SK-N-SH (cell line): ENCODE measurements at regions not wholly inside any gene's neighbourhood (a gene's known extent, or its start where the extent isn't known, plus 50 kb on each side); places are given as distances from the start of the nearest gene placed in this dataset.

Experiments used
- CTCF ChIA-PET: fragments of 300-600, 350-600 bp; formaldehyde crosslinking; extraction: SDS; loops from one replicate; lab custom pipeline; 2021; lab: Yijun Ruan, JAX
- POLR2A ChIA-PET: fragments of 350-600 bp; sonication (Branson Sonifier 250); formaldehyde crosslinking; extraction: SDS; loops from one replicate; lab custom pipeline; 2020; ENCODE audit warnings: antibody characterized with exemption, inconsistent platforms; lab: Yijun Ruan, JAX
- DNase-seq: peaks from one replicate; pipeline ENCODE4 v3.0.0; 2012
- H2AFZ ChIP-seq: fragments of 200-600 bp; sonication (generic); 2 replicates; pipeline ENCODE4 v1.8.1; 2016; ENCODE audit warnings: antibody characterized with exemption, mild to moderate bottlenecking, low read depth
- H3F3A ChIP-seq: fragments of 200-600 bp; sonication (generic); replicated peaks from 2 replicates; pipeline ENCODE3; 2016; ENCODE audit warnings: antibody characterized with exemption, mild to moderate bottlenecking; ENCODE audit not compliant: insufficient read depth
- H3K27ac ChIP-seq, 2 experiments: fragments of 200-500 bp in 1 of 2; fragments of 200-600 bp in 1 of 2; sonication (Bioruptor generic) in 1 of 2; sonication (generic), shearing (Covaris generic) in 1 of 2; 2 replicates each; pipeline versions ENCODE4 v1.5.1 to v1.6.1; 2014 to 2016; ENCODE audit warnings: low read depth in 2 of 2, inconsistent platforms in 1 of 2, low read length in 1 of 2, mild to moderate bottlenecking in 1 of 2, mixed read lengths in 1 of 2
- H3K27me3 ChIP-seq: fragments of 200-600 bp; sonication (generic), shearing (Covaris generic); 2 replicates; pipeline ENCODE4 v1.6.1; 2016; ENCODE audit warnings: mixed run types; ENCODE audit not compliant: insufficient read depth
- H3K36me3 ChIP-seq, 2 experiments: fragments of 200-500 bp in 1 of 2; fragments of 200-600 bp in 1 of 2; sonication (Bioruptor generic) in 1 of 2; sonication (generic) in 1 of 2; replicated peaks in 1 of 2; 2 replicates each; pipeline versions ENCODE3 to v1.5.1; 2014 to 2016; ENCODE audit warnings: low read length in 1 of 2, mild to moderate bottlenecking in 1 of 2; ENCODE audit not compliant: insufficient read depth in 2 of 2, control insufficient read depth in 1 of 2
- H3K4me1 ChIP-seq, 2 experiments: fragments of 200-500 bp in 1 of 2; fragments of 200-600 bp in 1 of 2; sonication (Bioruptor generic) in 1 of 2; sonication (generic), shearing (Covaris generic) in 1 of 2; 2 replicates each; pipeline versions ENCODE4 v1.5.1 to v1.6.1; 2014 to 2016; ENCODE audit warnings: low read depth in 1 of 2, low read length in 1 of 2, mixed run types in 1 of 2; ENCODE audit not compliant: insufficient read depth in 2 of 2, control insufficient read depth in 1 of 2
- H3K4me2 ChIP-seq: fragments of 200-600 bp; sonication (generic), shearing (Covaris generic); 2 replicates; pipeline ENCODE4 v1.6.1; 2017; ENCODE audit warnings: mixed run types
- H3K4me3 ChIP-seq, 2 experiments: fragments of 200-500 bp in 1 of 2; fragments of 200-600 bp in 1 of 2; sonication (Bioruptor generic) in 1 of 2; sonication (generic), shearing (Covaris generic) in 1 of 2; 2 replicates each; pipeline versions ENCODE4 v1.5.1 to v1.8.1; 2014 to 2016; ENCODE audit warnings: low read depth in 2 of 2, inconsistent platforms in 1 of 2, low read length in 1 of 2, mild to moderate bottlenecking in 1 of 2, mixed read lengths in 1 of 2, moderate library complexity in 1 of 2
- H3K79me2 ChIP-seq: fragments of 200-600 bp; sonication (generic); 2 replicates; pipeline ENCODE4 v1.8.1; 2017; ENCODE audit warnings: mild to moderate bottlenecking; ENCODE audit not compliant: insufficient read depth
- H3K9ac ChIP-seq: fragments of 200-600 bp; sonication (generic); 2 replicates; pipeline ENCODE4 v1.6.1; 2017; ENCODE audit warnings: mixed run types
- H3K9me2 ChIP-seq: fragments of 200-600 bp; sonication (generic); 2 replicates; pipeline ENCODE4 v1.6.1; 2017; ENCODE audit warnings: mixed run types
- H3K9me3 ChIP-seq: fragments of 200-600 bp; sonication (generic); 2 replicates; pipeline ENCODE4 v1.6.1; 2017; ENCODE audit warnings: mixed run types, mild to moderate bottlenecking, moderate library complexity
- H4K20me1 ChIP-seq: fragments of 200-600 bp; sonication (generic); 2 replicates; pipeline ENCODE4 v1.6.1; 2017; ENCODE audit warnings: mild to moderate bottlenecking, mixed run types; ENCODE audit not compliant: insufficient read depth
- CHD2 ChIP-seq: fragments of 150-350 bp; IDR thresholded peaks from 2 replicates; pipeline ENCODE4 v1.6.1; 2018; ENCODE audit warnings: low read length; ENCODE audit not compliant: partially characterized antibody
- EP300 ChIP-seq, 2 experiments: IDR thresholded peaks; 2 replicates each; pipeline versions ENCODE4 v1.4.0 to v1.6.1; 2012; ENCODE audit warnings: borderline replicate concordance in 1 of 2, low read depth in 1 of 2, low read length in 1 of 2
- EZH2phosphoT487 ChIP-seq: fragments of 200-600 bp; sonication (generic); IDR thresholded peaks from 2 replicates; pipeline ENCODE4 v1.6.1; 2017; ENCODE audit warnings: low read depth, mixed run types, mild to moderate bottlenecking, antibody characterized with exemption, moderate library complexity, borderline replicate concordance
- FOSL2 ChIP-seq: IDR thresholded peaks from 2 replicates; pipeline ENCODE4 v1.4.0; 2012; ENCODE audit warnings: low read depth, mild to moderate bottlenecking, moderate library complexity, borderline replicate concordance
- JUND ChIP-seq: IDR thresholded peaks from 2 replicates; pipeline ENCODE4 v1.4.0; 2012
- MEF2A ChIP-seq: IDR thresholded peaks from 2 replicates; pipeline ENCODE4 v1.4.0; 2012; ENCODE audit warnings: low read depth, borderline replicate concordance
- MXI1 ChIP-seq: IDR thresholded peaks from 2 replicates; pipeline ENCODE4 v1.6.1; 2012; ENCODE audit warnings: mild to moderate bottlenecking, low read depth, low read length, improper control_type of control experiment
- NRF1 ChIP-seq: IDR thresholded peaks from 2 replicates; pipeline ENCODE4 v1.6.1; 2012; ENCODE audit warnings: low read depth, mild to moderate bottlenecking, low read length
- RCOR1 ChIP-seq: fragments of 150-350 bp; IDR thresholded peaks from 2 replicates; pipeline ENCODE4 v1.6.1; 2017; ENCODE audit warnings: antibody characterized with exemption, low read length
- RFX5 ChIP-seq: IDR thresholded peaks from 2 replicates; pipeline ENCODE4 v1.6.1; 2012; ENCODE audit warnings: mild to moderate bottlenecking, improper control_type of control experiment, low read length
- RXRA ChIP-seq: IDR thresholded peaks from 2 replicates; pipeline ENCODE4 v1.4.0; 2012; ENCODE audit warnings: low read depth, mild to moderate bottlenecking, borderline replicate concordance
- SMC3 ChIP-seq: IDR thresholded peaks from 2 replicates; pipeline ENCODE4 v1.6.1; 2012; ENCODE audit warnings: low read depth, low read length, improper control_type of control experiment
- TAF1 ChIP-seq: IDR thresholded peaks from 2 replicates; pipeline ENCODE4 v1.6.1; 2012; ENCODE audit warnings: low read depth, mild to moderate bottlenecking, low read length, moderate library complexity, borderline replicate concordance
- WGBS: methylation state at CpG from one replicate; pipeline ENCODE4 v1.1.6; 2017; ENCODE audit warnings: low lambda C conversion rate; 5-methylcytosine and 5-hydroxymethylcytosine counted together
- TF ChIP-seq, protein P1 (sequence below): IDR thresholded peaks from 2 replicates; pipeline ENCODE4 v1.4.0; 2012; ENCODE audit warnings: low read depth, borderline replicate concordance
- TF ChIP-seq, protein P2 (sequence below): fragments of 150-350 bp; IDR thresholded peaks from 2 replicates; pipeline ENCODE4 v1.6.1; 2017; ENCODE audit warnings: antibody characterized with exemption, low read length, low read depth, borderline replicate concordance

DNA sequence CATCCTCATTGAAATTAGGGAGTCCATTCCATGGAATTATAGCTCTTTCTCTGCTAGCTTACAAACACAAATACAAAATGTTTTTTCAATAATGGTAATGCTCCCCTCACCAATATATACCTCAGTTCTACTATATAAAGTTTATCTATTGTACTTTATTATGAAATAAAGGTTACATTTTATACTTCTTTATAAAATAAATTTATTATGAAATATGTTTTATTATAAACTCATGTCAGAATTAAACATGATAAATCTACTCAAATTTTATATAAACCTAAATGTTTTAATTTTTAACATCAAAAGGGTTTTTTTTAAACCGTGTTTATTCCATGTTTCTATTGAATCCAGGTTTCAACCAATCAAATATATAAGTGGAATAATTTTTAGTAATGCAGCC lies 646.1 kb upstream of the PCDH20 start:
- no peak overlapping the region for H3K4me2 ChIP-seq
- H2AFZ ChIP-seq: no peak overlapping the region
- H4K20me1 ChIP-seq: no peaks in the 10 kb centered on the region
- no peaks in the 10 kb centered on the region for H3F3A ChIP-seq
- no peak overlapping the region for H3K27ac ChIP-seq
- H3K9me3 ChIP-seq: no peaks in the 10 kb centered on the region; the same call in 1 of the 2 replicates
- CTCF ChIA-PET: no interaction called here
- no peaks in the 10 kb centered on the region for H3K36me3 ChIP-seq
- no peak overlapping the region for H3K9ac ChIP-seq
- no peaks in the 10 kb centered on the region for H3K9me2 ChIP-seq
- no peaks in the 10 kb centered on the region for H3K27me3 ChIP-seq
- no peaks in the 10 kb centered on the region for H3K79me2 ChIP-seq
- WGBS: 31% methylated on average over 1 of the region's 1 CpG
- H3K4me3 ChIP-seq: no peak overlapping the region
- DNase-seq: no peak
- TF ChIP-seq FOSL2 (no peak), RCOR1 (no peak)
- TF ChIP-seq, protein P1, sequence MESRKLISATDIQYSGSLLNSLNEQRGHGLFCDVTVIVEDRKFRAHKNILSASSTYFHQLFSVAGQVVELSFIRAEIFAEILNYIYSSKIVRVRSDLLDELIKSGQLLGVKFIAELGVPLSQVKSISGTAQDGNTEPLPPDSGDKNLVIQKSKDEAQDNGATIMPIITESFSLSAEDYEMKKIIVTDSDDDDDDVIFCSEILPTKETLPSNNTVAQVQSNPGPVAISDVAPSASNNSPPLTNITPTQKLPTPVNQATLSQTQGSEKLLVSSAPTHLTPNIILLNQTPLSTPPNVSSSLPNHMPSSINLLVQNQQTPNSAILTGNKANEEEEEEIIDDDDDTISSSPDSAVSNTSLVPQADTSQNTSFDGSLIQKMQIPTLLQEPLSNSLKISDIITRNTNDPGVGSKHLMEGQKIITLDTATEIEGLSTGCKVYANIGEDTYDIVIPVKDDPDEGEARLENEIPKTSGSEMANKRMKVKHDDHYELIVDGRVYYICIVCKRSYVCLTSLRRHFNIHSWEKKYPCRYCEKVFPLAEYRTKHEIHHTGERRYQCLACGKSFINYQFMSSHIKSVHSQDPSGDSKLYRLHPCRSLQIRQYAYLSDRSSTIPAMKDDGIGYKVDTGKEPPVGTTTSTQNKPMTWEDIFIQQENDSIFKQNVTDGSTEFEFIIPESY: no peak
- TF ChIP-seq, all 33 proteins: peak for 0
- no peaks in the 10 kb centered on the region for H3K4me1 ChIP-seq
- POLR2A ChIA-PET: no interaction called here

DNA sequence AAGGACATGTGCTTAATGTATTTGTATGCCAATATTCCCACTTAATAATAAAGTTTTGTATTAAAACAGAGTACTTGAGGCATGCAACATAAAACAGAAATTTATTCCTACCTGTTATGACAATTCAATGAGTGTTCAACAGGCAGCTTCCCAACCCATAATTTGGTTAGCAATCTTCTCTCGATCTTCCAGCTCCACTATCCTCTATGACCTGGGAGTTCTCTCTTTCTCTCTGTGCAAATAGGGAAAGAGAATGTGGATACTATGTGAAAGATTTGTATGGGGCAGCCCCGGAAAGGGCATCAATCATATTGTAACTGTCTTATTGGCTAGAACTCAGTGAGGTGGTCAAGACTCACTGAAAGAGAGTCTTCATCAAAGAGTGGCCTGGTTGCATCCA lies 644.9 kb upstream of the PCDH20 start:
- H2AFZ ChIP-seq: no peak overlapping the region
- ChIA-PET POLR2A (no interaction called here), CTCF (no interaction called here)
- no peaks in the 10 kb centered on the region; the same call in 1 of the 2 replicates for H3K9me3 ChIP-seq
- H3K79me2 ChIP-seq: no peaks in the 10 kb centered on the region
- H3K36me3 ChIP-seq: no peaks in the 10 kb centered on the region
- H3K4me1 ChIP-seq: no peaks in the 10 kb centered on the region
- no peaks in the 10 kb centered on the region for H3K27me3 ChIP-seq
- no peaks in the 10 kb centered on the region for H4K20me1 ChIP-seq
- WGBS: 43% methylated on average over 2 of the region's 2 CpGs
- no peak overlapping the region for H3K9ac ChIP-seq
- no peak for TF ChIP-seq SMC3
- TF ChIP-seq NRF1: no peak
- no peak for TF ChIP-seq JUND
- no peak for TF ChIP-seq MEF2A
- TF ChIP-seq RFX5: no peak
- no peak for TF ChIP-seq CHD2
- TF ChIP-seq EP300 (IDR thresholded peaks at IDR 0.05; ENCODE audit: borderline replicate concordance in 1 of 2, low read depth in 1 of 2, low read length in 1 of 2): no peak
- TF ChIP-seq TAF1: no peak
- TF ChIP-seq, protein P2, sequence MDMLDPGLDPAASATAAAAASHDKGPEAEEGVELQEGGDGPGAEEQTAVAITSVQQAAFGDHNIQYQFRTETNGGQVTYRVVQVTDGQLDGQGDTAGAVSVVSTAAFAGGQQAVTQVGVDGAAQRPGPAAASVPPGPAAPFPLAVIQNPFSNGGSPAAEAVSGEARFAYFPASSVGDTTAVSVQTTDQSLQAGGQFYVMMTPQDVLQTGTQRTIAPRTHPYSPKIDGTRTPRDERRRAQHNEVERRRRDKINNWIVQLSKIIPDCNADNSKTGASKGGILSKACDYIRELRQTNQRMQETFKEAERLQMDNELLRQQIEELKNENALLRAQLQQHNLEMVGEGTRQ: no peak
- no peak for TF ChIP-seq EZH2phosphoT487
- TF ChIP-seq MXI1: no peak
- no peak for TF ChIP-seq RXRA
- H3K4me3 ChIP-seq: no peak overlapping the region
- H3K27ac ChIP-seq: no peak overlapping the region
- H3K9me2 ChIP-seq: no peaks in the 10 kb centered on the region
- no peak for DNase-seq
- no peak overlapping the region for H3K4me2 ChIP-seq
- H3F3A ChIP-seq: no peaks in the 10 kb centered on the region
